Breast epithelium (tissue), 3 donors: ENCODE measurements at regions not wholly inside any gene's neighbourhood (a gene's known extent, or its start where the extent isn't known, plus 50 kb on each side); places are given as distances from the start of the nearest gene placed in this dataset.

ENCODE experiments used
- POLR2A ChIP-seq: fragments of 450-650 bp; IDR thresholded peaks from one replicate; pipeline ENCODE4 v1.6.1; 2016; ENCODE audit warnings: antibody characterized with exemption, mild to moderate bottlenecking, moderate library complexity
- POLR2AphosphoS5 ChIP-seq, 3 donors: sonication (generic); formaldehyde crosslinking; IDR thresholded peaks; one replicate each; pipeline ENCODE4 v1.6.1; 2017; ENCODE audit warnings: antibody characterized with exemption in 3 of 3
- TF ChIP-seq, protein P1 (sequence below), 3 donors: fragments of 450-650 bp; IDR thresholded peaks; one replicate each; pipeline ENCODE4 v1.5.1; 2016 to 2017; ENCODE audit warnings: antibody characterized with exemption in 3 of 3, mild to moderate bottlenecking in 3 of 3, moderate library complexity in 3 of 3

DNA sequence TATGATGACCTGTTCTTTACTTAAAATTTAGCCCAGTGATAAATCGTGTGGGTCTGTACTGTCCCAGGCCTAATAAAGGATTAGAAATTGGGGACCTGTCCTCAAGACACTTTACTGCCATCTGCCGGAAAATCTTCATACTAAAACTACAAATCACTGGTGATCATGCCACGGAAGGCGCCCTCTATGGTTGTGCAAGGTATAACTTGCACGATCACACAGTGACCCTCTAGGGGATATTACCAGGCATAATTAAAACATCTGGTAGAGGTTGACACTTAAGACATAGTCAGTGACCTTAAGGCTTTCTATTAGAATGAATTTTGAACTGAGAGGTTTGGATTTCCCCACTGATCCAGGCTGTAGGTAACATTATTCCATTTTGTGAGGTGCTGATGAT, 172.6 kb downstream of the BMP2 start:
- TF ChIP-seq, protein P1, sequence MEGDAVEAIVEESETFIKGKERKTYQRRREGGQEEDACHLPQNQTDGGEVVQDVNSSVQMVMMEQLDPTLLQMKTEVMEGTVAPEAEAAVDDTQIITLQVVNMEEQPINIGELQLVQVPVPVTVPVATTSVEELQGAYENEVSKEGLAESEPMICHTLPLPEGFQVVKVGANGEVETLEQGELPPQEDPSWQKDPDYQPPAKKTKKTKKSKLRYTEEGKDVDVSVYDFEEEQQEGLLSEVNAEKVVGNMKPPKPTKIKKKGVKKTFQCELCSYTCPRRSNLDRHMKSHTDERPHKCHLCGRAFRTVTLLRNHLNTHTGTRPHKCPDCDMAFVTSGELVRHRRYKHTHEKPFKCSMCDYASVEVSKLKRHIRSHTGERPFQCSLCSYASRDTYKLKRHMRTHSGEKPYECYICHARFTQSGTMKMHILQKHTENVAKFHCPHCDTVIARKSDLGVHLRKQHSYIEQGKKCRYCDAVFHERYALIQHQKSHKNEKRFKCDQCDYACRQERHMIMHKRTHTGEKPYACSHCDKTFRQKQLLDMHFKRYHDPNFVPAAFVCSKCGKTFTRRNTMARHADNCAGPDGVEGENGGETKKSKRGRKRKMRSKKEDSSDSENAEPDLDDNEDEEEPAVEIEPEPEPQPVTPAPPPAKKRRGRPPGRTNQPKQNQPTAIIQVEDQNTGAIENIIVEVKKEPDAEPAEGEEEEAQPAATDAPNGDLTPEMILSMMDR (IDR thresholded peaks at IDR 0.05): no peak
- TF ChIP-seq POLR2AphosphoS5 (IDR thresholded peaks at IDR 0.05) (no peak), POLR2A (no peak)
